PC-3 (cell line): ENCODE measurements at regions not wholly inside any gene's neighbourhood (a gene's known extent, or its start where the extent isn't known, plus 50 kb on each side); places are given as distances from the start of the nearest gene placed in this dataset.

Experiments
- CTCF ChIP-seq: fragments of 300-600 bp; sonication (generic); conservative IDR thresholded peaks from 2 replicates; pipeline ENCODE4 v1.5.1; 2017; ENCODE audit warnings: antibody characterized with exemption, low read depth, mild to moderate bottlenecking, low read length
- EZH2 ChIP-seq: fragments of 300-600 bp; sonication (generic); IDR thresholded peaks from one replicate; pipeline ENCODE4 v1.6.1; 2017; ENCODE audit warnings: antibody characterized with exemption, mild to moderate bottlenecking, low read length; ENCODE audit not compliant: unreplicated experiment

GRCh38 chr3:40618158-40618557 is 93.4 kb downstream of the ZNF621 start:
- TF ChIP-seq CTCF (no peak), EZH2 (no peak)
